A673 (cell line): ENCODE measurements at regions not wholly inside any gene's neighbourhood (a gene's known extent, or its start where the extent isn't known, plus 50 kb on each side); places are given as distances from the start of the nearest gene placed in this dataset.
"Not testable (repeated sequence)": the region's sequence is repeated elsewhere in the genome, so short reads cannot be mapped to it uniquely, and the experiment has no call there.

Experiments used
- BruUV-seq: library from RNA; stranded (reverse); fragments of 400-500 nt; replicated peaks from 2 replicates; lab custom pipeline; 2021; lab: Mats Ljungman, UMichigan
- CTCF ChIA-PET: fragments of 300-600 bp; sonication (Branson Sonifier 250); formaldehyde crosslinking; loops from one replicate; lab custom pipeline; 2022; ENCODE audit warnings: antibody characterized with exemption; lab: Charles Lee
- POLR2A ChIA-PET: fragments of 300-600 bp; sonication (Branson Sonifier 250); formaldehyde crosslinking; loops from one replicate; lab custom pipeline; 2022; ENCODE audit warnings: antibody characterized with exemption; ENCODE audit not compliant: low non-redundant PET; lab: Charles Lee
- DNase-seq: peaks from one replicate; pipeline ENCODE4 v3.0.0-alpha.2; 2015; ENCODE audit warnings: low spot score
- H3K27ac ChIP-seq: fragments of 200-600 bp; sonication (generic); 2 replicates; pipeline ENCODE4 v1.5.1; 2016; ENCODE audit warnings: mixed run types, low read depth, mild to moderate bottlenecking, mixed read lengths, antibody characterized with exemption, low read length; ENCODE audit not compliant: poor library complexity, severe bottlenecking
- H3K27me3 ChIP-seq: fragments of 200-600 bp; sonication (generic); replicated peaks from 2 replicates; pipeline ENCODE4 v1.6.1; 2017; ENCODE audit warnings: mixed run types, low read depth, mild to moderate bottlenecking, mixed read lengths, antibody characterized with exemption, low read length; ENCODE audit not compliant: insufficient read depth, poor library complexity
- H3K36me3 ChIP-seq: fragments of 200-600 bp; sonication (generic); 2 replicates; pipeline ENCODE4 v1.6.1; 2016; ENCODE audit warnings: mixed run types, mild to moderate bottlenecking, mixed read lengths, antibody characterized with exemption, low read length; ENCODE audit not compliant: insufficient read depth, poor library complexity, severe bottlenecking
- H3K4me1 ChIP-seq: fragments of 200-600 bp; sonication (generic); 2 replicates; pipeline ENCODE4 v1.6.1; 2017; ENCODE audit warnings: mixed run types, mild to moderate bottlenecking, mixed read lengths, antibody characterized with exemption, low read length; ENCODE audit not compliant: insufficient read depth, poor library complexity, severe bottlenecking
- H3K4me3 ChIP-seq: fragments of 200-600 bp; sonication (generic); 2 replicates; pipeline ENCODE4 v1.5.1; 2016; ENCODE audit warnings: low read depth, mixed run types, mild to moderate bottlenecking, mixed read lengths, low read length; ENCODE audit not compliant: poor library complexity, severe bottlenecking
- H3K9me3 ChIP-seq: fragments of 200-600 bp; sonication (generic); 2 replicates; pipeline ENCODE4 v1.6.1; 2016; ENCODE audit warnings: mixed run types, low read depth, mild to moderate bottlenecking, mixed read lengths, antibody characterized with exemption, low read length; ENCODE audit not compliant: poor library complexity, severe bottlenecking
- CTCF ChIP-seq: fragments of 300-800, 200-600 bp; sonication (generic); conservative IDR thresholded peaks from 2 replicates; pipeline ENCODE4 v1.5.1; 2017; ENCODE audit warnings: low read depth, mild to moderate bottlenecking, antibody characterized with exemption, low read length, moderate library complexity, mixed read lengths
- EZH2 ChIP-seq: fragments of 200-600 bp; sonication (generic); IDR thresholded peaks from 2 replicates; pipeline ENCODE4 v1.6.1; 2017; ENCODE audit warnings: borderline replicate concordance, low read depth, mild to moderate bottlenecking, mixed read lengths, antibody characterized with exemption, low read length; ENCODE audit not compliant: poor library complexity, severe bottlenecking
- intact Hi-C: fragments of 100-400 bp; cut with micrococcal nuclease; formaldehyde crosslinking; loops from one replicate; pipeline ENCODE4 v1.10.0; 2022; ENCODE audit not compliant: unreplicated experiment

GRCh38 chr19:20470345-20471135 is 95.0 kb downstream of the ZNF737 start:
- no peak overlapping the region for H3K27ac ChIP-seq
- no peaks in the 10 kb centered on the region for H3K4me1 ChIP-seq
- intact Hi-C loops = no loop called here
- peaks cover 48% of the 10 kb centered on the region for H3K9me3 ChIP-seq
- no peak overlapping the region for H3K4me3 ChIP-seq
- ChIA-PET POLR2A (no interaction called here), CTCF (no interaction called here)
- no peaks in the 10 kb centered on the region for H3K27me3 ChIP-seq
- TF ChIP-seq EZH2 = no peak
- TF ChIP-seq CTCF = no peak
- BruUV-seq = no TSS peak
- no peak for DNase-seq
- no peaks in the 10 kb centered on the region for H3K36me3 ChIP-seq

DNA sequence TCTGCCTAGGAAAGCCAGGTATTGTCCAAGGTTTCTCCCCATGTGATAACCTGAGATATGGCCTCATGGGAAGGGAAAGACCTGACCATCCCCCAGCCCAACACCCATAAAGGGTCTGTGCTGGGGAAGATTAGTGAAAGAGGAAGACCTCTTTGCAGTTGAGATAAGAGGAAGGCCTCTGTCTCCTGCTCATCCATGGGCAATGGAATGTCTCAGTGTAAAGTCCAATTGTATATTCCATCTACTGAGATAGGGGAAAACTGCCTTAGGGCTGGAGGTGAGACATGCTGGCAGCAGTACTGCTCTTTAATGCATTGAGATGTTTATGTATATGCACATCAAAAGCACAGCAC is 99.0 kb downstream of the ZNF737 start:
- H3K4me3 ChIP-seq, H3K36me3 ChIP-seq, H3K27ac ChIP-seq, POLR2A ChIA-PET, H3K27me3 ChIP-seq, BruUV-seq, intact Hi-C loops, CTCF ChIA-PET, DNase-seq, H3K4me1 ChIP-seq: not testable (repeated sequence)
- H3K9me3 ChIP-seq = peaks cover 23% of the 10 kb centered on the region

DNA sequence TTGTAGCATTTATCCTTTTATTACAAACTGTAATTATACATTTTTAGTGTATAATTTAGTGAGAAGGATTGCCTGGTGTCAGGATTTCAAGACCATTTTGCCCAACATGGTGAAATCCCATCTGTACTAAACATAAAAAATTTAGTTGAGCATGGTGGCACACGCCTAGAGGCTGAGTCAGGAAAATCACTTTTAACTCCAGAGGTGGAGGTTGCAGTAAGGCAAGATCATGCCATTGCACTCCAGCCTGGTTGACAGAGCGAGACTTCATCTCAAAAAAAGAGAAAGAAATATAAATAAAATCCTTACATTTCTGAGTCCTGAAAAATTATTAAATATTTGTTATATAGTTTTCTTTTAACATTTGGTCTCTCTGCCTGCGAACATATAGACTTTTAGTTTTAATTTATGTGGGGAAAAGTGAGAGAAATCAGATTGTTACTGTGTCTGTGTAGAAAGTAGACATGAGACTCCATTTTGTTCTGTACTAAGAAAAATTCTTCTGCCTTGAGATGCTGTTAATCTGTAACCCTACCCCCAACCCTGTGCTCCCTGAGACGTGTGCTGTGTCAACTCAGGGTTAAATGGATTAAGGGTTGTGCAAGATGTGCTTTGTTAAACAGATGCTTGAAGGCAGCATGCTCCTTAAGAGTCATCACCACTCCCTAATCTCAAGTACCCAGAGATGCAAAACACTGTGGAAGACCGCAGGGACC is 99.5 kb downstream of the ZNF737 start:
- POLR2A ChIA-PET, H3K27ac ChIP-seq, BruUV-seq, CTCF ChIA-PET, H3K27me3 ChIP-seq, H3K4me1 ChIP-seq, DNase-seq, H3K36me3 ChIP-seq, H3K4me3 ChIP-seq, intact Hi-C loops: not testable (repeated sequence)
- peaks cover 23% of the 10 kb centered on the region for H3K9me3 ChIP-seq

- TF ChIP-seq EZH2 (no peak), CTCF (no peak)
- Histone ChIP-seq H3K4me3 (no peak overlapping the region), H3K27ac (no peak overlapping the region), H3K9me3 (peaks cover 45% of the 10 kb centered on the region), H3K27me3 (no peaks in the 10 kb centered on the region), H3K36me3 (no peaks in the 10 kb centered on the region), H3K4me1 (no peaks in the 10 kb centered on the region)
- ChIA-PET CTCF (no interaction called here), POLR2A (no interaction called here)
- no peak for DNase-seq
- no TSS peak for BruUV-seq
- intact Hi-C loops = no loop called here
Observed at GRCh38 chr19:20453425-20453935, 112.1 kb downstream of the ZNF737 start.
